HT1080 (cell line): ENCODE measurements at regions not wholly inside any gene's neighbourhood (a gene's known extent, or its start where the extent isn't known, plus 50 kb on each side); places are given as distances from the start of the nearest gene placed in this dataset.
"Not testable (repeated sequence)": the region's sequence is repeated elsewhere in the genome, so short reads cannot be mapped to it uniquely, and the experiment has no call there.

ENCODE experiments used
- DNase-seq: peaks from one replicate; pipeline ENCODE4 v3.0.0-alpha.2; 2015; ENCODE audit warnings: low read depth

DNA sequence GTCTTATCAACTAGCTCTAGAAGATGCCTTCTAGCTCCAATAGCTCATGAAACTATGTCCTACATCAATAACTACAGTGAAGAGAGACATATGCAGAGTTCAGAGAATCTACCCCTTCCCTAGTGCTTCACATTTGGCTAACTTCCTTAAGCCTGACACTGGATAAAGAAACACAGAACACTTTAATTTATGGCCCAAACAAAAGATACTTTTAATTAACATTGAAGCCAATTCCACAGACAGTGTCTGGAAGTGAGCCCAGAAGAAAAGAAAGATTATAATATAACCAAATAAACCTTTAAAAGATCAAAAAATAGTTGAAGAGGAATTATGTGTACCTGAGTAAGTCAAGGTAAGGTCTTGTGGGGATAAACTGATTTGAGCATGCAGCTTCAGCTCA is 255.2 kb downstream of the C11orf87 start:
- no peak for DNase-seq

DNA sequence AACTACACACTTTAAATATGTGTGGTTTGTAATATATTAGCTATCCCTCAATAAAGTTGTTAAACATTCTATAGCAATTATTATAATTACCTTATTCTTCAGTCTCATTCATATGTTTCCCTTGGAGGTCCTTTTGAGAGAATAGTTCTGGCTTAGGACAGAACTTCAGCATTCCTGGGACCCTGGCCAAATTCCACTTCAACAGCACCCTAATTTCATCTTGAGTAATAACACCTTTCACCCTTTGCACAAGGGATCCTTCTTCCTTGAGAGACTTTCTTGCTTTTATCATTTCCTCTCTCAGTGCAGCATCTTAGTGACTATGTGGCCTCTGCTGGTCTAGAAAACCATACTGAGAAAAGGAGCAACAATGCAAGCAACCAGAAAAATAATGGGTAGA is 255.9 kb downstream of the C11orf87 start:
- no peak for DNase-seq

DNA sequence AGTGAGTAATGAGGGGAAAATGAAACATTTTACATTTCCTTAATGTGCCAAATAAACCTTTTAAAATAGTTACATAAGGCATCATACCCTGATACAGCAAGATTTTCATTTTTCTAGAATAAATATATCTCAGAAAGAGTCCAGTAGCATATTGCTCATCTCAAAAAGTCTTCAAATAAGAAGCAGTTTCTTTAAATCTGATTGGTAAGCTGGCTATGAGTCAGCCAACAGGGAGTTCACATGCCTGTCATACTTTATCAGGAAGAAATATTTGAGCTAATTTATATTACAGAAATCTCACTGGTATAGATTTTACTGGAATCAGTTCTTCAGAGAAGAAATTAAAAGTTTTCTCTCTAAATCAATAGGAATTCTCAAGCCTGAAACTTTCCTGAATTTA is 258.1 kb downstream of the C11orf87 start:
- no peak for DNase-seq

DNA sequence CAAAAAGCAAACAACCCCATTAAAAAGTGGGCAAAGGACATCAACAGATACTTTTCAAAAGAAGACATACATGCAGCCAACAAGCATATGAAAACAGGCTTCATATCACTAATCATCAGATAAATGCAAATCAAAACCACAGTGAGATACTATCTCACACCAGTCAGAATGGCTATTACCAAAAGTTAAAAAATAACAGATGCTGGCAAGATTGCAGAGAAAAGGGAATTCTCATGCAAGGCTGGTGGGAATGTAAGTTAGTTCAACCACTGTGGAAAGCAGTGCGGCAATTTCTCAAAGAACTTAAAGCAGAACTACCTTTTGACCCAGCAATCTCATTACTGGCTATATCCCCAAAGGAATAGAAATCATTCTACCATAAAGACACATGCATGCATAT is 260.8 kb downstream of the C11orf87 start:
- DNase-seq, result not testable (repeated sequence)

DNA sequence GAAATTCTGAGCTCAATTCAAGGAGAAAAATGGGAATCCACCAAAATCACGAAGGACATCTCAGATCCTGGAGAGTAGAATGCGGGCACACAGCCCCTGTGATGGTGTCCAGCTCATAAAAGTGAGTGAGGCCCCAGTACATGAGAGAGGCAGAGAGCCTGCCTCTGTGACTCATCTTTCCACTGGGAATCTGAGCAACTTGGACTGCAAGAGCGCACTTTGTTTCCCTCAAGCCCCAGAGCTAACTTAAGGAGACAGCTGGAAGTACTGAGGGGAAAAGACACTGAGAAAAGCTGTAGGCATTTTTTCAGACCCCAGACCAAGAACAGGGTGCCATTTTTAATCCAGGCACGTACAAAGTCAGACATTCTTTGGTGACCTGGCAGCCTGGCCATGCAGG is 273.7 kb downstream of the C11orf87 start:
- DNase-seq, result peak; percentile 57

DNA sequence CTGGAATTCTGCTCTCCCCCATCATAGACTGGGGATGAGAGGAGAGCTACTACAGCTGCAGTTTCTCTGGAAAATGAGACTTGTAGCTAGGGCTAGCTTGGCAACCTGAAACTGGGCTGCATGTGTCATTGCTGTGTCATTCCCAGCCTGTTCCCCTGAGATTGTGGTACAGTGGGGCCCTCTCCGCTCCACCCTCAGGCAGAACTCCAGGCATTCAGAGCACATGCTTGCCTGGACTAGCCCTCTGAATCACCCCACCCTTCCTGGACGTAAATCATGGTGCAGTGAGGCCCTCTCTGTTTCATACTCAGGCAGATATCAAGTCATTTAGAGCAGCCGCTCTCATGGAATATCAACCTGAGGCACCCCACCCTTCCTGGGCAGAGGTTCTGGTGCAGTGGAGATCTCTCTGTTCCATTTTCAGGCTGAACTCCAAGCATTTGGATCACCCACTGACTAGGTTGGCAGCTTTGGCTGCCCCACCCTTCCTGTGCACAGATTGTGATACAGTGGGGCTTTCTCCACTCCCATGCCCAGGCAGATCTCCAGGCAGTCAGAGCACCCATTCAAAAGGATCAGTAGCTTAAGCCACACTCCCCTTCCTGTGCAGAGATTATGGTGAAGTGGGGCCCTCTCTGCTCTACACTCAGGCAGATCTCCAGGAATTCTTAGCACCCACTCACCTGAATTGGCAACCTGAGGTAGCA is 274.4 kb downstream of the C11orf87 start:
- peak; percentile 90 for DNase-seq

DNA sequence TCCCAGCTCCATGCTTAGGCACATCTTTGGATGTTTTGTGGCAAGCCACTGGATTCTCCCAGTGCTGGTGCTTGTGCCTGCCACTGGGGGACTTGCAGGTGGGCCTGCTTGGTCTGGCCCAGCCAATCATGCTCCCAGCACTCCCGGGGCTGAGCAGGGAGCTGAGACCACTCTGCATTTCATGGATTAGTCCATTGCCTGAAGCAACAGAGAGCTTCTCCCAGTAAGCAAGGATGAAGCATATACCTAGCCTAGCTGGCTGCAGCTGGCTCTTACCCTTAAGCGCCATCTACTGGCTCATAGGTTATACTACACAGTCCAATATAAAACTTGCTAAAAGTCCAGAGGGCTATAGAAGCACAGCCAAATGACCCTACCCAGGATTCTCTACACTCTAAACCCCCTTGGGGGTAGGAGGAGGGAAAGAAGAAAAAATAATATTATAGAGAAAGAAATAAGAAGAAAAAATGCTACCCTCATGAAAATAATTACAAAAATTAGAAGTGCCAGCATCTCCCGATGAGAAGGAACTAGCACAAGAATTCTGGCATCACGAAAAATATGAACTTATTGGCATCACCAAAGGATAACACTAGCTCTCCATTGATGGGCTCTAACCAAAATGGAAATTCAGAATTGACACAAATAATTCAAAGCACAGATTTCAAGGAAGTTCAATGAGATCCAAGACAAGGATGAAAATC is 275.3 kb downstream of the C11orf87 start:
- peak; percentile 47 for DNase-seq

DNA sequence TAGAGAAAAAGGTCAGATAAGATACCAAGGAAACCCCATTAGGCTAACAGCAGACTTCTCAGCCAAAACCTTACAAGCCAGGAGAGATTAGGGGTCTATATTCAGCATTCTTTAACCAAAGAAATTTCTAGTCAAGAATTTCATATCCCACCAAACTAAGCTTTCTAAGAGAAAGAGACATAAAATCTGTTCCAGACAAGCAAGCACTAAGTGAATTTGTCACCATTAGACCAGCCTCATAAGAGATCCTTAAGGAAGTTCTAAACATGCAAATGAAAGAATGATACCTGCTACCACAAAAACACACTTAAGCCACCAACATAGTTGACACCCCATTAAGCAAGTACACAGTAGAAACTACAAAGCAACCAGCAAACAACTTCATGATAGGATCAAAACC is 276.2 kb downstream of the C11orf87 start:
- no peak for DNase-seq

DNA sequence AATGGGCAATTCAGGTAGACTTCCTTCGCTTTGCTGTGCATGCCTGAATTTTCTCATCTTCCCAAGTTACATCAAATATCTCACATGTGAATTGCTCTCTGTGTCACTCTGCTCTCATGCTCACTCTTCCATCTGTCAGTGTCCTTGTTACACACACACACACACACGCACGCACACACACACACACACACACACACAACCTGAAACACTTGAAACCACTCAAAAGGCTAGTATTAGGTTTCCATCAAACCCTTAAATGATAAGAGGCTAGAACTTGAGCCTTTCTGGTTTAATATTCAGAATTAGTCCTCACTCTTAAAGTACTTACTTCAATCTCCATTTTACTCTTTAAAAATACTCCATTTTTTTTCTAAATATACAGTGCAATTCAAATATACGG is 282.4 kb downstream of the C11orf87 start:
- DNase-seq, result no peak

DNA sequence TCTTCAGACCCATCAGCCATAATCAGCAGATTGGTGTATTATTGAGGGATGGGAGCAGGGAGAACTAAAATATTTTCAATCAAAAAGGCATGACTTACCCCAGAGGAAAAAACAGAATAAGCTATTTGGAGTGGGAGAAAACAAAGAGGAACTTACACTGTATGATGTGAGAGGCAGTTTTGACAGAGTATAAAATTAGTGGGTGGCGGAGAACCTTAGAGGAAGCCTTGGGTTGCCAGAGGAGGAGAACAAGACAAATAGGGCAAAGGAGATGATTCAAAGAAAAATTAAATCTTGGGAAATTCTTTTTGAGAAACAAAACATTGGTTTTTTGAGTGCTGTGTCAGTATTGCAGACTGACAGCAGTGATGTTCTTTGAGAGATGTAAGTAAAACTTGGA is 285.0 kb downstream of the C11orf87 start:
- no peak for DNase-seq

DNA sequence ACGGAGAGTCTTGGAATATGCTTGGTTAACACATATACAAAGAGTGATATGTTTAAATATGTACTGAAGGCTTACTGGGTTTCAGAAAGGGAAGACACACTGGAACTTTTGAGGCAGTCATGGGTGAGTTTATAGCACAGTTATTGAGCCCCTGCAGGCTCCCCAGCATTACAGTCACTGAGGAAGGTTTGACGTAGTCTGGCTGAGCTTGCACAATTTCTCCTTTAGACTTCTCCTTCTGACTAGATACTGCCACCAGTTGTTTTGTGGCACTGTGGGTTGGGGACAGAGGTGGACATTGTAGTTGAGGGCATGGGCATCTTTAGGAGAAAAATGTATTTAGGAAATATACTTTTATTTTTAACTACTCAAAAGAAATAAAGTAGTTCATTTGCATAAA is 285.4 kb downstream of the C11orf87 start:
- no peak for DNase-seq

DNA sequence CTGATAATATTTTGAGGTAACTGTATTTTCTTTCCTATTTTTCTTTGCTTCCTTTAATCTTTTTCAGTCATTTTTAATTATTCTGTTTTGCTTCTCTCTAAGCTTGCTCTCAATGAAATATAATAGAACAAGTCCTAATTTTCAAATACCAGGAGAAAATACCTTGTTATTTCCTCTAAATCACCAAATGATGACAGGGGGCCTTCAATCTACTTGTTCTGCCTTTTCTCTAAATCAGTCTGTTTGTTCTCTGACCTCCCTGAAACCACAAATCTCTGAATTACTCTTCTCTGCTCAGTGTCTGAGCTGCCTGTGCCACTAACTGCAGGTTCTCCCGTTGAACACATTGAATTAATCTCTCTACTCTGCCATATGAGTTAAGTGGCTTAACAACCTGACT is 286.2 kb downstream of the C11orf87 start:
- no peak for DNase-seq

DNA sequence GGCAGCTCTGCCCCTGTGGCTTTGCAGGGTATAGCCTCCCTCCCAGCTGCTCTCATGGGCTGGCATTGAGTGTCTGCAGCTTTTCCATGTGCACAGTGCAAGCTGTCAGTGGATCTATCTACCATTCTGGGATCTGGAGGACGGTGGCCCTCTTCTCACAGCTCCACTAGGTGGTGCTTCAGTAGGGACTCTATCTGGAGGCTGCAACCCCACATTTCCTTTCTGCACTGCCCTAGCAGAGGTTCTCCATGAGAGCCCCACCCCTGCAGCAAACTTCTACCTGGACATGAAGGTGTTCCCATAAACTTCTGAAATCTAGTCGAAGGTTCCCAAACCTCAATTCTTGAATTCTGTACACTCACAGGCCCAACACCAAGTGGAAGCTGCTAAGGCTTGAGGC is 292.5 kb downstream of the C11orf87 start:
- not testable (repeated sequence) for DNase-seq

DNA sequence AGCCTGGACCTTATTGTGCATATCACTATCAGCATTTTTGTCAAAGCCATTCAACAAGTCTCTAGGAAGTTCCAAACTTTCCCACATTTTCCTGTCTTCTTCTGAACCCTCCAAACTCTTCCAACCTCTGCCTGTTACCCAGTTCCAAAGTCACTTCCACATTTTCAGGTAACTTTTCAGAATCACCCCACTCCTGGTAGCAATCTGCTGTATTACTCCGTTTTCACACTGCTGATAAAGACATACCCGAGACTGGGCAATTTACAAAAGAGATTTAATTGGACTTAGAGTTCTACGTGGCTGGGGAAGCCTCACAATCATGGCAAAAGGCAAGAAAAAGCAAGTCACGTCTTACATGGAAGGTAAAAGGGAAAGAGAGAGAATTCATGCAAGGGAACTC is 293.4 kb downstream of the C11orf87 start:
- not testable (repeated sequence) for DNase-seq

DNA sequence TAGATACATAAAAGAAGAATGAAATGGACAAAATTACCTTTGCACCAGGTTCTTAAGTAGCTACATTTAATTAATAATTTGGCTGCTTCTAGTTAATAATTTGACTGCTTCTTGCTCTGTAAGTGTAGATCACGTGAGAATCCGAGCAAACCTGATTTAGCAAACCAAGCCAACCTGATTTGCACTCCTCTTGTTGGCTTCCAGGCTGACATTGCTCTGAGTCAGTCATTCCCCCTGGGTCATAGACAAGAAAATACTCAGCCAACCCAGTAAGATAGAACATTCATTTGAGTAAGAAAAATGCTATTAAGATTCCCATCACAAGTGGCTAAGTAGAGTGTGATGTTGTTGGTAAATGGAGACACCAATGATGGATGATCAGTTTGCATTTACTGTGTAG is 304.1 kb downstream of the C11orf87 start:
- no peak for DNase-seq

DNA sequence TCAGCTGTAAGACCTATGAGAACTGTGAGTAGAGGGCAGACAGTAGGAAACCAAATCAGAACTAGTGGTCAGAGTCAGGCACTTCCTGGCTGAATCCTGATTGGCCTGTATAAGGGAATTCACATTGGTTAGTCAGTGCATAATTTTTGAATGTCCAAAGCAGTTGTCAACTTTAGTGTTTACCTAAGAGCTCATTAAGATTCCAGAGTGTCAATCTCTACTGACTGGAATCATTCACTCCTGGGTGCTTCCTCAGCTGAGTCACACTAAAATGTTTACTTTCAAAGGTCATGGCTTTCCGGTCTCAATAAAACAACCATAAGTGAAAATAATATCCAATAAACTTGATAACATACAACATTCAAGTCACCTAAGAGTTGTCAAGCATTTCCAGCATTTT is 306.1 kb downstream of the C11orf87 start:
- peak; percentile 56 for DNase-seq

DNA sequence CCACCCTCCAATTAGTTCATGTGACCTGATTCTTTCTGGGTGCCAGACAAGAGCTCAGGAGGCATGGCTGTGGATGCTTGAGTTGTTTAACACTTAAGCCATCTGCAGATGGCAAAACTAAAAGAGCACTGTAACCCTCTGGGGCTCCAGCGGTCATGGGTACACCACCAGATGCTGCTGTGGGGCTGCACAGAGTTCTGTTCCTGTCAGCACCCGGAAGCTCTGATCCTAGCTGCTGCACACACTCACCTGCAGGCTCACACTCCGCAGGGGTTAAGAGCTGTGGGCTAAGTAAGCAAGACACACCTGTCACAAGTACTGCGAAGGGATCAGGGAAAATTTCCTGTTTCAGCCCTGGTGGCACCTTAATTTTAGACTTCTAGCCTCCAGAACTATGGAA is 307.8 kb downstream of the C11orf87 start:
- no peak for DNase-seq

DNA sequence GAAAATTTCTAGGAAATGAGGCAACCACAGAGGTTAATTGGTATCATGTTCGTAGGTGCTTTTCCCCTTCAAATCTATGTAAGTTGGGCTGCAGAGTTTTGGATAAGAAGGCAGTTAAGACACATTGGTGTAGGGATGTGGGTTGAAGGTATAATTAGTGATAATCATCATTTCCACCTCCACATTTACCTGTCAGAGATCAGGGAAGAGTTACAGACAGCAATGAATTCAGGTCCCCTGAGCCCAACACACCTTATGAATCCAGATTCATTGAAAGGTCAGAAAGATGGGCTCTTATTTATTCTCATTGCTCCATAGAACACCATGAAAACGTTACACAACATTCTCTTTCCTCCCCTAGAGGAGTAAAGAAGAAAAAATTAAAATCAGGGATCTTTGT is 308.7 kb downstream of the C11orf87 start:
- no peak for DNase-seq

DNA sequence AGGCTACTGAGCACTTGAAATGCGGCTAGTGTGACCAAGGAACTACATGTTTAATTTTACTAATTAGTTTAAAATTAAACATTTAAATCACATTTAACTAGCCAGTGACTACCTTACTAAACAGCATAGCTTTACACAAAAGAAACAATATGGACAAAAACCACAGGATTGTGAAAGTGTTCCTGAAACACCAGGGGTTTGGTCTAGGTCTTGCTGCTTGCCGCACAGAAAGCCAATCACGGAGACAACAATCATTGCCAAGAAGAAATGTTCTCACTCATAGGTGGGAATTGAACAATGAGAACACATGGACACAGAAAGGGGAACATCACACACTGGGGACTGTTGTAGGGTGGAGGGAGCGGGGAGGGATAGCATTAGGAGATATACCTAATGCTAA is 309.5 kb downstream of the C11orf87 start:
- DNase-seq, result no peak

DNA sequence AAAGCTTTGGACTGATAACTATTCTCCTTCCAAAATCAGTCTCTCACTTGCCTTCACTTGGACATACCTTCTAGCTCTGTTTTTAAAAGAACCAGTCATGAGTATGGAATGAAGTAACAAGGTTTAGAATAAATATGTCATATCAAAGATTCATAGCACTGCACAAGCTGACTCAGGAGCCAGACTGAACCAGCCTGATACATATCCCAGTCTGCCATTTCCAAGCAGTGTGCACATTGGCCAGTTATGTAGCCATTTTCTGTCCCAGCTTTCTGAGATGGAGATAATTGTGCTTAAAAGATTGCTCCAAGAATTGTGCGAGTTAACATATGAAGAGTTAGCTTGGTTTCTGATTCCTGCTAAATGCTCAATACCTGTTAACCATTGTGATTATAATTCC is 311.3 kb downstream of the C11orf87 start:
- DNase-seq, result peak; percentile 11

DNA sequence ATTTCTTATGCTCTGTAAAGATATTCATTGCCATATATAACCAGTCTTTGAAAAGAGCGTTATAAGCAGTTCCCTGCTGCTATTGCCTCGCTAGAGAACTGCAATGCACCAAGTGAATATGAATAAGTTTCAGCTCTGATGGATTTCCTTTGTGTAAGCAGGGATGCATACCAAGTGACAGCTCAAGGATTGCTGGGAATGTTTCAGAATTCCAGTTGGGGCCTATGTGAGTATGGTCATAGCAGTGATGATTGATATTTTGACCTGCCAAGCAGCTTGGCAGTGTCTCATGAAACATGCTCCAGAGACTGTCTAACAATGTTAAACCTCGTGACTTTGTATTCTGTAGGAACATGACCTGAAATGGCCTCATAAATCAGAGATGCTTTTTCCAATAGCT is 312.6 kb downstream of the C11orf87 start:
- no peak for DNase-seq

DNA sequence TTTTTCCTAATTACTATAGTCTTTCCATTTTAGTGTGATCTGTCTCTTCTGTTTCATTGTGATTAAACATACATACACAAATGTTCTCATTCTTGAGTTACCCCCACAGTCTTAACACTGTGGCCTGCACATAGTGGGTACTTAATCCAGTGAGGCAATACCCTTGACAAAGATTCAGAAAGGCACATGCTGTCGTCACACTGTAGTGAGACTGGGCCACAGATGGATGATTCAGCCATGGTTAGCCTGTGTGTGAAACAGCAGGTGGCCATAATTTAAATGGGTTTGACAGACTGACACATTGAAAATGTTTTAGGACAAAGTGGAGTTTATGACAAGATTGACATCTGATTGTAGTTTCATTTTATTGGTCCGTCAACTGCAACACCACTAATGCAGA is 313.1 kb downstream of the C11orf87 start:
- DNase-seq, result no peak

DNA sequence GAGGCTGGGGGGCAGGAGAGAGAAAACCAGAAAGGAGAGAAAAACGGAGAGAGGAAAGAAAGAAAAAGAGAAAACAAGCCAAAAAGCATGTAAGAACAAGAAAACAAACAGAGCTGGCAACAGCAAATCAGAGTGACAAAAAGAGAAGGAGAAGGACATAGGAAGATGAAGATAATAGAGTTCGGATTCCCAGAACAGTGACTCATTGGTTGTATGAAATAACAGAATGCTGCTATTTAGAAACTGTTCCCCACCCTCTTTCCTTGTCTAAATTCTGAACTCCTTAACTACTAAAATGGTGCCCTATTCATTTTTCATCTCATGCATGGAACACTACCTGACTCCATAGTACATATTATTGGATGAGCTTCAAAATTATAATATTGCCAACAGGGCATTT is 317.4 kb downstream of the C11orf87 start:
- DNase-seq, result no peak
